ENCODE measurements at regions not wholly inside any gene's neighbourhood (a gene's known extent, or its start where the extent isn't known, plus 50 kb on each side); places are given as distances from the start of the nearest gene placed in this dataset.

DNA sequence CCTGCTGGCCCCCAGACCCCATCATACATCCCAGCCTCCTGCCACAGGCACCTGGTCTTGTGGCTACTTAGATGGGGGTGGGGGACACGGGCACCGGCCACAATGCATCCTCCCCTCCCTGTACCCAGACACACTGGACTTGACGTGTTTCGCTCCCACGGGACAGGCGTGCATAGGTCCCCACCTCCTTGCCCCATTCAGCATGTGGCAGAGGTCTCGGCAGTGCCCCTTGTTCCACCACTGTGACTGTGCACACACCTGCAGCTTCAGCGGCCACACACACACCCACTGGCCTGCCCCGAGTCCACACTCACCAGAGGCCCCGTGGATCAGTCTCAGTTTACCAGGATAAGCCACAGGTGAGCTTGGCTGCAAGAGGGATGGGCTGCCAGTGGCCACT, 109.6 kb downstream of the ENGASE start:
- Histone ChIP-seq H3K79me2 (ENCODE audit: control insufficient read depth, insufficient read depth, low read length) (no peaks in the 10 kb centered on the region), H3K27me3 (ENCODE audit: control insufficient read depth in 2 of 2, insufficient read depth in 2 of 2, low read length in 2 of 2) (peaks cover 20% of the 10 kb centered on the region in 2 experiments), H2AFZ (ENCODE audit: low read depth, low read length) (no peak overlapping the region), H3K9ac (replicated peaks; ENCODE audit: extremely low read depth, insufficient read depth, low read length) (no peak overlapping the region), H3K36me3 (ENCODE audit: control insufficient read depth in 2 of 2, extremely low read depth in 1 of 2, insufficient read depth in 2 of 2, low read length in 2 of 2) (no peaks in the 10 kb centered on the region), H3K4me1 (ENCODE audit: control insufficient read depth, extremely low read depth, insufficient read depth, low read length) (no peaks in the 10 kb centered on the region), H3K4me2 (ENCODE audit: insufficient read depth, low read length) (no peak overlapping the region), H3K9me3 (replicated peaks; ENCODE audit: control insufficient read depth, insufficient read depth, low read length) (no peaks in the 10 kb centered on the region), H3K9me1 (replicated peaks; ENCODE audit: control insufficient read depth, extremely low read depth, insufficient read depth, low read length) (no peaks in the 10 kb centered on the region), H3K27ac (ENCODE audit: insufficient read depth, low read depth, low read length) (no peak overlapping the region), H3K4me3 (replicated peaks in 1 of 3; ENCODE audit: insufficient read depth in 1 of 3, low read depth in 1 of 3, low read length in 3 of 3) (no peak overlapping the region), H4K20me1 (replicated peaks; ENCODE audit: control insufficient read depth, extremely low read depth, insufficient read depth, low read length) (no peaks in the 10 kb centered on the region)
- POLR2A ChIA-PET, result no interaction called here
- BruUV-seq (replicated peaks), result no TSS peak
- TF ChIP-seq POLR2AphosphoS5 (IDR thresholded peaks at IDR 0.05; ENCODE audit: insufficient read depth, low read depth, low read length), result no peak
- no peak for TF ChIP-seq EZH2 (IDR thresholded peaks at IDR 0.05; ENCODE audit: borderline replicate concordance, low read depth, low read length, severe bottlenecking)
- intact Hi-C loops (cut with micrococcal nuclease), result no loop called here
- FAIRE-seq (no peak), DNase-seq (ENCODE audit: low read depth, low spot score) (no peak)
- dilution Hi-C loops (cut with MboI; ENCODE audit: extremely low pct_ligation_motif_present, low sequenced_read_pairs), result no loop called here
- CTCF ChIA-PET, result no interaction called here

DNA sequence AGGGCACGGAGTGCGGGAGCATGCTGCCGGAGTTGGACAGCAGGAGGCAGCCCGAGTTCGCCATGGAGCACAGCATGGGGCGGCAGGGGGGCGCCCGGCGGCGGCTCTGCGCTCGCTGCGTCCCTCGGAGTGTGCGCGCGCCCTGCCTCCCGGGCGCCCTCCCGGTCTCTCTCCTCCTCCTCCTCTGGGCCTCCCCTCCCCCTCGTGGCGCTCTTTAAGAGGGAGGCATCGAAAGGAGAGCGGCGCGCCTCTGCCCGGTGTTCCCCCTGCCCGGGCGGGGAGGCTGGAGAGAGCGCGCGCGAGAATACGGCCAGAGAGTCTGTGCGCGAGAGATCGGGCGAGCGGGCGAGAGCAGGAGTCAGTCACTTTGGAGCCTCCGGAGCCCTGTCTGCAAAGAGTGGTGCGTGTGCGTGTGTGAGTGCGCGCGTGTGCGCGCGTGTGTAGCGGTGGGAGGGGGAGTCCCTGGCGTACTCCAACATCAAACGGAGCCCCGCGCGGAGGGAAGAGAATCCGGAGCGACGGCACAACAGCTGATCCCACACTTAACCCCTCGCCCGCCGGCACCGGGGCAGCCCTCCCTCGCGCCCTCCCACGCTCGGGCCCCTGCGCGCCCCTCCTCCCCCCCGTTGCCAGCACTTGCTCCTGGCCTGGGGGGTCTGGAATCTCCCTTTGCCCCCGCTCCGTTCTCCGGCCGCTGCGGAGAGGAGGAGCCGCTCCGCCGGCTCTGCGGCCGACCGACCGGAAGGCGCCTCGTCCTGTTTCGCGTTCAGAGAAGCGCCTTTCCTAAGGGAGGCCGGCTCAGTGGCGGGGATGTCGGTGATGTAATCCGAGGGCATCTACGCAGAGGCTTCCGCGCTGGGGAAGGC, 108.9 kb downstream of the ENGASE start:
- Histone ChIP-seq H3K4me2 (ENCODE audit: insufficient read depth, low read length) (no peak overlapping the region), H3K27me3 (ENCODE audit: control insufficient read depth in 2 of 2, insufficient read depth in 2 of 2, low read length in 2 of 2) (peaks cover 20% of the 10 kb centered on the region in 2 experiments), H3K9ac (replicated peaks; ENCODE audit: extremely low read depth, insufficient read depth, low read length) (no peak overlapping the region), H4K20me1 (replicated peaks; ENCODE audit: control insufficient read depth, extremely low read depth, insufficient read depth, low read length) (no peaks in the 10 kb centered on the region), H3K9me3 (replicated peaks; ENCODE audit: control insufficient read depth, insufficient read depth, low read length) (no peaks in the 10 kb centered on the region), H3K36me3 (ENCODE audit: control insufficient read depth in 2 of 2, extremely low read depth in 1 of 2, insufficient read depth in 2 of 2, low read length in 2 of 2) (no peaks in the 10 kb centered on the region), H3K4me3 (replicated peaks in 1 of 3; ENCODE audit: insufficient read depth in 1 of 3, low read depth in 1 of 3, low read length in 3 of 3) (no peak overlapping the region), H2AFZ (ENCODE audit: low read depth, low read length) (no peak overlapping the region), H3K4me1 (ENCODE audit: control insufficient read depth, extremely low read depth, insufficient read depth, low read length) (no peaks in the 10 kb centered on the region), H3K79me2 (ENCODE audit: control insufficient read depth, insufficient read depth, low read length) (no peaks in the 10 kb centered on the region), H3K27ac (ENCODE audit: insufficient read depth, low read depth, low read length) (no peak overlapping the region), H3K9me1 (replicated peaks; ENCODE audit: control insufficient read depth, extremely low read depth, insufficient read depth, low read length) (no peaks in the 10 kb centered on the region)
- intact Hi-C loops (cut with micrococcal nuclease), result no loop called here
- dilution Hi-C loops (cut with MboI; ENCODE audit: extremely low pct_ligation_motif_present, low sequenced_read_pairs), result no loop called here
- CTCF ChIA-PET, result no interaction called here
- POLR2A ChIA-PET, result no interaction called here
- no peak for FAIRE-seq
- TF ChIP-seq EZH2 (IDR thresholded peaks at IDR 0.05; ENCODE audit: borderline replicate concordance, low read depth, low read length, severe bottlenecking) (peak; percentile 58), FOS (IDR thresholded peaks at IDR 0.05; ENCODE audit: borderline replicate concordance, insufficient read depth, low read length) (no peak)
- no peak for DNase-seq (ENCODE audit: low read depth, low spot score)
- BruUV-seq (replicated peaks), result no TSS peak
